ENCODE measurements at regions not wholly inside any gene's neighbourhood (a gene's known extent, or its start where the extent isn't known, plus 50 kb on each side); places are given as distances from the start of the nearest gene placed in this dataset.

GRCh38 chr2:23235736-23236135 lies 149.2 kb upstream of the KLHL29 start:
- DNase-seq (ENCODE audit: extremely low read depth in 1 of 2, low read depth in 1 of 2): no peak

GRCh38 chr2:23237147-23237546 lies 147.8 kb upstream of the KLHL29 start:
- DNase-seq (ENCODE audit: extremely low read depth in 1 of 2, low read depth in 1 of 2): no peak

GRCh38 chr2:23238011-23238657 lies 146.8 kb upstream of the KLHL29 start:
- DNase-seq (ENCODE audit: extremely low read depth in 1 of 2, low read depth in 1 of 2): no peak

GRCh38 chr2:23239374-23239773 lies 145.6 kb upstream of the KLHL29 start:
- DNase-seq (ENCODE audit: extremely low read depth in 1 of 2, low read depth in 1 of 2): no peak

- no peak for DNase-seq (ENCODE audit: extremely low read depth in 1 of 2, low read depth in 1 of 2)
Observed at GRCh38 chr2:23241121-23241520, 143.9 kb upstream of the KLHL29 start.

- no peak for DNase-seq (ENCODE audit: extremely low read depth in 1 of 2, low read depth in 1 of 2)
Observed at GRCh38 chr2:23241611-23242245, 143.3 kb upstream of the KLHL29 start.

- DNase-seq (ENCODE audit: extremely low read depth in 1 of 2, low read depth in 1 of 2): no peak
Observed at GRCh38 chr2:23243073-23243659, 141.8 kb upstream of the KLHL29 start.

GRCh38 chr2:23244617-23245016 lies 140.4 kb upstream of the KLHL29 start:
- no peak for DNase-seq (ENCODE audit: extremely low read depth in 1 of 2, low read depth in 1 of 2)

- no peak for DNase-seq (ENCODE audit: extremely low read depth in 1 of 2, low read depth in 1 of 2)
Observed at GRCh38 chr2:23246992-23247683, 137.8 kb upstream of the KLHL29 start.

- no peak for DNase-seq (ENCODE audit: extremely low read depth in 1 of 2, low read depth in 1 of 2)
Observed at GRCh38 chr2:23248667-23249066, 136.3 kb upstream of the KLHL29 start.

- DNase-seq (ENCODE audit: extremely low read depth in 1 of 2, low read depth in 1 of 2): no peak
Observed at GRCh38 chr2:23249348-23249747, 135.6 kb upstream of the KLHL29 start.

GRCh38 chr2:23250371-23250770 lies 134.6 kb upstream of the KLHL29 start:
- DNase-seq (ENCODE audit: extremely low read depth in 1 of 2, low read depth in 1 of 2): no peak

- DNase-seq (ENCODE audit: extremely low read depth in 1 of 2, low read depth in 1 of 2): no peak
Observed at GRCh38 chr2:23256643-23257042, 128.3 kb upstream of the KLHL29 start.

GRCh38 chr2:23260621-23261020 lies 124.4 kb upstream of the KLHL29 start:
- DNase-seq (ENCODE audit: extremely low read depth in 1 of 2, low read depth in 1 of 2): no peak

GRCh38 chr2:23268467-23269263 lies 116.3 kb upstream of the KLHL29 start:
- DNase-seq (ENCODE audit: extremely low read depth in 1 of 2, low read depth in 1 of 2): no peak

GRCh38 chr2:23269747-23270146 lies 115.2 kb upstream of the KLHL29 start:
- DNase-seq (ENCODE audit: extremely low read depth in 1 of 2, low read depth in 1 of 2): no peak

GRCh38 chr2:23270810-23271209 lies 114.2 kb upstream of the KLHL29 start:
- DNase-seq (ENCODE audit: extremely low read depth in 1 of 2, low read depth in 1 of 2): no peak

GRCh38 chr2:23271230-23271629 lies 113.7 kb upstream of the KLHL29 start:
- DNase-seq (ENCODE audit: extremely low read depth in 1 of 2, low read depth in 1 of 2): no peak

- no peak for DNase-seq (ENCODE audit: extremely low read depth in 1 of 2, low read depth in 1 of 2)
Observed at GRCh38 chr2:23273786-23274185, 111.2 kb upstream of the KLHL29 start.

- no peak for DNase-seq (ENCODE audit: extremely low read depth in 1 of 2, low read depth in 1 of 2)
Observed at GRCh38 chr2:23280401-23280800, 104.6 kb upstream of the KLHL29 start.

- no peak for DNase-seq (ENCODE audit: extremely low read depth in 1 of 2, low read depth in 1 of 2)
Observed at GRCh38 chr2:23283653-23284052, 101.3 kb upstream of the KLHL29 start.
